CD8-positive, alpha-beta memory T cell (primary cell): ENCODE measurements at regions not wholly inside any gene's neighbourhood (a gene's known extent, or its start where the extent isn't known, plus 50 kb on each side); places are given as distances from the start of the nearest gene placed in this dataset.

Source experiments
- CTCF ChIA-PET: fragments of 350-600 bp; sonication (Branson Sonifier 250); formaldehyde crosslinking; loops from one replicate; lab custom pipeline; 2021; ENCODE audit warnings: antibody characterized with exemption; lab: Charles Lee
- POLR2A ChIA-PET: fragments of 350-600 bp; sonication (Branson Sonifier 250); formaldehyde crosslinking; loops from one replicate; lab custom pipeline; 2021; ENCODE audit warnings: antibody characterized with exemption; lab: Charles Lee
- DNase-seq, 5 donors: peaks; one replicate each; pipeline versions ENCODE4 v3.0.0 to v3.0.0-alpha.2; 2020 to 2022; ENCODE audit warnings: mixed read lengths in 1 of 5
- H3K27ac ChIP-seq: one replicate; pipeline ENCODE4 v1.7.0; 2013; ENCODE audit warnings: low read depth, mild to moderate bottlenecking, low read length, moderate library complexity
- H3K27me3 ChIP-seq: 2 replicates; pipeline ENCODE4 v1.7.0; 2013; ENCODE audit warnings: low read length, mild to moderate bottlenecking; ENCODE audit not compliant: insufficient read depth, poor library complexity, severe bottlenecking
- H3K36me3 ChIP-seq: 2 replicates; pipeline ENCODE4 v1.7.0; 2013; ENCODE audit warnings: mild to moderate bottlenecking, low read length, moderate library complexity; ENCODE audit not compliant: insufficient read depth
- H3K4me1 ChIP-seq: 2 replicates; pipeline ENCODE4 v1.7.0; 2013; ENCODE audit warnings: mild to moderate bottlenecking, low read length, moderate library complexity; ENCODE audit not compliant: insufficient read depth
- H3K4me3 ChIP-seq: 2 replicates; pipeline ENCODE4 v1.7.0; 2013; ENCODE audit warnings: mild to moderate bottlenecking, low read length
- H3K9me3 ChIP-seq: 2 replicates; pipeline ENCODE4 v1.7.0; 2013; ENCODE audit warnings: mild to moderate bottlenecking, low read length
- H3K27ac Mint-ChIP-seq, 8 donors: one replicate each; pipeline ENCODE4 v1.8.0; 2020 to 2021; ENCODE audit warnings: mixed read lengths in 8 of 8, mild to moderate bottlenecking in 6 of 8, inconsistent platforms in 3 of 8, moderate library complexity in 3 of 8
- H3K27me3 Mint-ChIP-seq, 2 donors: one replicate each; pipeline ENCODE4 v1.8.0; 2020 to 2021; ENCODE audit warnings: mixed read lengths in 2 of 2, mild to moderate bottlenecking in 1 of 2, moderate library complexity in 1 of 2
- H3K36me3 Mint-ChIP-seq, 3 donors: one replicate each; pipeline ENCODE4 v1.8.0; 2020 to 2021; ENCODE audit warnings: mixed read lengths in 3 of 3, inconsistent platforms in 1 of 3, mild to moderate bottlenecking in 1 of 3
- H3K4me1 Mint-ChIP-seq, 3 donors: one replicate each; pipeline ENCODE4 v1.8.0; 2020 to 2021; ENCODE audit warnings: mixed read lengths in 3 of 3, inconsistent platforms in 1 of 3, mild to moderate bottlenecking in 1 of 3
- H3K4me3 Mint-ChIP-seq, 7 donors: one replicate each; pipeline ENCODE4 v1.8.0; 2020 to 2021; ENCODE audit warnings: mixed read lengths in 7 of 7, mild to moderate bottlenecking in 6 of 7, moderate library complexity in 4 of 7, inconsistent platforms in 2 of 7
- H3K9me3 Mint-ChIP-seq, 5 donors: one replicate each; pipeline ENCODE4 v1.8.0; 2020 to 2022; ENCODE audit warnings: mixed read lengths in 5 of 5, mild to moderate bottlenecking in 3 of 5, moderate library complexity in 2 of 5, inconsistent platforms in 1 of 5

DNA sequence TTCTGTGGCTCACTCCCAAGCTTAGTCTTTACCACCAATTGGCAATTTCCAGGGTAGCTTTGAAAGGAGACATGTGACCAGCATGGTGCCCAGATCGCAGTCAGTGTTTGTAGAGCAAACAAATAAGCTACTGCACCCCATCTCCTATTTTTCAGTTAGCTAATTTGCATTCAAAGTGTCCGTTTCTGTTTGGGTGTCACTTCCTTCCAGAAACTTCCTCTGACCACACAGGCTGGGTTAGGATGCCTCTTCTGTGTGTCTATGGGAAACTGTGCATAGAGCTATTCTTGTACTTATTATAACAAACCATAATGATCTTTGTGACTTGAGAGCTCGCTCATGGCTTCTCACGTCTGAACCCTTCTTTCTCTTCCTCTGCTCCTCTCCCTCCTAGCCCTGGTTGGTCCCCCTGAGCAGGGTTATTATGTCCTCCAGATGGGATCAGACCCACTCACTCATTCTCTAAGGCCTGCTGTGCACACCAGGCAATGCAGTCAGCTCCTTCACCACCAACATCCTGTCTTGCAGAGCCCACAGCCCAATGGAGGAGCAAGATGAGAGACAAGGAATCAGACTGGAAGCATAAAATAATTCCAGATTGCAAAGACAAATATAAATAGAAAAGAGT, 101.2 kb upstream of the ALK start:
- Histone ChIP-seq H3K4me1 (no peaks in the 10 kb centered on the region), H3K27ac (no peak overlapping the region), H3K9me3 (no peaks in the 10 kb centered on the region), H3K4me3 (no peak overlapping the region), H3K36me3 (no peaks in the 10 kb centered on the region), H3K27me3 (no peaks in the 10 kb centered on the region)
- Mint-ChIP-seq H3K36me3 (no peaks in the 10 kb centered on the region), H3K4me3 (no peak overlapping the region), H3K4me1 (no peaks in the 10 kb centered on the region), H3K27ac (no peak overlapping the region), H3K27me3 (peaks cover 12 to 13% of the 10 kb centered on the region in 2 donors), H3K9me3 (no peaks in the 10 kb centered on the region)
- ChIA-PET CTCF (no interaction called here), POLR2A (no interaction called here)
- DNase-seq: no peak

DNA sequence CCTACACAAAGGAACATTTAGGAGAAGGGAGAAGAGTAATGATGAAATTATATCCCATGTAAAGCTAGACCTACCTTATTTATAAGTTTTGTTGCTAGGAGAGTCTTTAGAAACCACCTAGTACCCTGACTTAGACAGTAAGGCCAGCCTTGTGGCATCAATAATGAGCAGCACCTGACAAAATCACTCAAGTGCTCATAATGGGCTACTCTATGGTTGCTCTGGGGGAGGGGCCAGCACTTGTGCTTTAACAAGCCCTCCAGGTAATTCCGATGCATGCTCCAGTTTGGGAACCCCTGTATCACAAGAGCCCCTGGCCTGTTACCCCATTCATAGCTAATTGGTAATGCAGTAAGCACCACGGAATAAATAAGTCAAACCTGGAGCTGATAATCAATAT, 102.9 kb upstream of the ALK start:
- Histone ChIP-seq H3K4me1 (no peaks in the 10 kb centered on the region), H3K36me3 (no peaks in the 10 kb centered on the region), H3K27me3 (no peaks in the 10 kb centered on the region), H3K4me3 (no peak overlapping the region), H3K27ac (no peak overlapping the region), H3K9me3 (no peaks in the 10 kb centered on the region)
- H3K27me3 Mint-ChIP-seq: peaks cover 11 to 22% of the 10 kb centered on the region in 2 donors
- no peaks in the 10 kb centered on the region for H3K4me1 Mint-ChIP-seq
- H3K4me3 Mint-ChIP-seq: no peak overlapping the region
- no peaks in the 10 kb centered on the region for H3K9me3 Mint-ChIP-seq
- no peak for DNase-seq
- H3K36me3 Mint-ChIP-seq: no peaks in the 10 kb centered on the region
- ChIA-PET POLR2A (no interaction called here), CTCF (interaction anchor here (1.0 kb wide), 1 partner anchor 101 kb away, joined by 3 read pairs; no protein-coding TSS in a partner anchor)
- H3K27ac Mint-ChIP-seq: no peak overlapping the region

DNA sequence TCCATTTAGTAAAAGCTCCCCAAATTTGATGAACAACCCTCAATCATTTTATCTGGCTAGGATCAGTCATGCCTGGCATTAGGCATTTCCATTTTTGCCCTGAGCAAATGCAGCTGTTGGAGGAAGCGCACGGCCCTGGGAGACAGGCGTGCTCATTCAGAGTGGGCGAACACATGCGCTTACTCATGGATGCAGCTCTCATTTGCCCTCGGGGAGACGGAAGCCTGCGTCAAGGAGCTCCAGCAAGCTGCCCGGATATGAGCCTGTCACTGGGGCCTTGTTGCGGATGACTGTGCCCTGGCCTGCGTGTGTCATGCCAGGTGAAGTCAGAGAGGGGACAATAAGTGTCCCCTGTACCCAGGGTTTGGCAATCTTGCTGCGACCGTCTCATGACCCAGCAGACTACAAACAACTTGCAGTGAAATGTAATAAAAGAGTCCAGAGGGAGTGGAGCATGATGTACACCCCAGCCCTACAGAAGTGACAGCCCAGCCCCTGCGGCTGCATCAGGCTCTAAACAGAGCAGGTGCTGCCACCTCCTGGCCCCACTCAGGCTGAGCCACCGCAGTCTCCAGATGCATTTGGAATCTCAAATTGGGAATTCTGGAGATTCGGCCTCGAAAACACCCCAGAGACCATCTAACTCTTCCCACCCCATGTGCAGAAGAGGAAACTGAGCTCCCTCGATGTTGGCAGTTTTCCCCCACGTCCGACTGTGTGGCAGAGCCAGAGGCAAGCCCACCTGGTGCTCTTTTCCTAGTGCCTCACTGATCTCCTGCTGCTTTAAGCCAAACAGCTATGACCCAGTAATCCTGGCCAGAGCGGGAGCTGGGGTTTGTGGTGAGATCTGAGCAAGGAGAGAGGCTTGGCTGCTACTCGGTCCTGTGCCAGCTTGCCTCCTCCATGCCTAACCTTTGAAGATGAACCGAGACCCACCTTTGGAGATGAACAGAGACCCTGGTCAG, 105.0 kb upstream of the ALK start:
- Histone ChIP-seq H3K27me3 (no peaks in the 10 kb centered on the region), H3K4me1 (no peaks in the 10 kb centered on the region), H3K36me3 (no peaks in the 10 kb centered on the region), H3K9me3 (no peaks in the 10 kb centered on the region), H3K4me3 (no peak overlapping the region), H3K27ac (no peak overlapping the region)
- H3K4me3 Mint-ChIP-seq: no peak overlapping the region
- DNase-seq: no peak
- H3K27ac Mint-ChIP-seq: peak overlapping the region in 1 of 8 donors; percentile 39
- H3K36me3 Mint-ChIP-seq: no peaks in the 10 kb centered on the region
- CTCF ChIA-PET: interaction anchor here (1.1 kb wide), 1 partner anchor 23 kb away, joined by 3 read pairs; no protein-coding TSS in a partner anchor
- POLR2A ChIA-PET: no interaction called here
- no peaks in the 10 kb centered on the region for H3K9me3 Mint-ChIP-seq
- H3K4me1 Mint-ChIP-seq: no peaks in the 10 kb centered on the region
- peaks cover 9 to 28% of the 10 kb centered on the region in 2 donors for H3K27me3 Mint-ChIP-seq

DNA sequence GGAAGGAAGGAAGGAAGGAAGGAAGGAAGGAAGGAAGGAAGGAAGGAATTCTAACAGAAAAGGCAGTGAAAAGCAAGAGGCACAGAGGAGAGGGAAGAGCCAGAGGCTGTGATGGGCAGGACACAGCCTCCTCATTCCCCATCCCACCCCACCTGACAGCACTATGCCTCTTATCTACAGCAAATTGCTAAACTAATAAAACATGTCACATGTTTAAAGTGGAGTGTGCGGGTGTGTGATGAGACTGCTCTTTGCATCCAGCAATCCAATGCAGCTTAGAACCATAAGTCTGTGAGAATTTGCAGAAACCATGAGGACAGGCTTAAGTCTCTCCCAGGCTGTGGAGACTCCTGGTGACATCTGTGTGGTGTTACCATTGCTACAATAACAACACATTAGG, 108.4 kb upstream of the ALK start:
- POLR2A ChIA-PET: no interaction called here
- Mint-ChIP-seq H3K4me1 (no peaks in the 10 kb centered on the region), H3K4me3 (no peak overlapping the region), H3K27me3 (peaks cover 13 to 37% of the 10 kb centered on the region in 2 donors), H3K9me3 (no peaks in the 10 kb centered on the region), H3K27ac (no peak overlapping the region), H3K36me3 (no peaks in the 10 kb centered on the region)
- H3K4me1 ChIP-seq: no peaks in the 10 kb centered on the region
- no peaks in the 10 kb centered on the region for H3K27me3 ChIP-seq
- no peak overlapping the region for H3K4me3 ChIP-seq
- DNase-seq: no peak
- no peaks in the 10 kb centered on the region for H3K36me3 ChIP-seq
- H3K27ac ChIP-seq: no peak overlapping the region
- no peaks in the 10 kb centered on the region for H3K9me3 ChIP-seq
- CTCF ChIA-PET: no interaction called here

DNA sequence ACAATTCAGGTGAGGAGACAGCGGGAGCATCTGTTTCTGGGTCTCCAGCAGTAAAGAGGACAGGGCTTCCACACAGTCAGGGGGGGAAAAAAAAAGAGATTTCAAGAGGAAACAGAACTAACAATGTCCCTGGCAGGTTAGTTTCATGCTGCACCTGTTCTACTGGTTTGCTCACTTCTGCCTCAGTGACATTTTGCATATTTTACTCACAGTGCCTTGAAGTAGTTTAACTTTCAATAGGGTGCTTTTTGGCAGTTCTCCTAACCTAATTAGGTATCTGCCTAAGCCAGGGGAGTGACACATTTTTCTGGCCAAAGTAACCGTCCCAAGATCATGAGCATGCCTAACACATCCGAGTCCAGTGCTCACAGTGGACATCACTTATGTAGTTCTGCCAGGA, 109.0 kb upstream of the ALK start:
- no peaks in the 10 kb centered on the region for H3K36me3 Mint-ChIP-seq
- H3K9me3 Mint-ChIP-seq: no peaks in the 10 kb centered on the region
- no peaks in the 10 kb centered on the region for H3K4me1 ChIP-seq
- H3K4me1 Mint-ChIP-seq: no peaks in the 10 kb centered on the region
- ChIA-PET CTCF (no interaction called here), POLR2A (no interaction called here)
- H3K27me3 Mint-ChIP-seq: peaks cover 15 to 37% of the 10 kb centered on the region in 2 donors
- DNase-seq: no peak
- no peaks in the 10 kb centered on the region for H3K36me3 ChIP-seq
- H3K4me3 Mint-ChIP-seq: no peak overlapping the region
- H3K4me3 ChIP-seq: no peak overlapping the region
- H3K27ac ChIP-seq: no peak overlapping the region
- no peak overlapping the region for H3K27ac Mint-ChIP-seq
- H3K27me3 ChIP-seq: no peaks in the 10 kb centered on the region
- H3K9me3 ChIP-seq: no peaks in the 10 kb centered on the region

DNA sequence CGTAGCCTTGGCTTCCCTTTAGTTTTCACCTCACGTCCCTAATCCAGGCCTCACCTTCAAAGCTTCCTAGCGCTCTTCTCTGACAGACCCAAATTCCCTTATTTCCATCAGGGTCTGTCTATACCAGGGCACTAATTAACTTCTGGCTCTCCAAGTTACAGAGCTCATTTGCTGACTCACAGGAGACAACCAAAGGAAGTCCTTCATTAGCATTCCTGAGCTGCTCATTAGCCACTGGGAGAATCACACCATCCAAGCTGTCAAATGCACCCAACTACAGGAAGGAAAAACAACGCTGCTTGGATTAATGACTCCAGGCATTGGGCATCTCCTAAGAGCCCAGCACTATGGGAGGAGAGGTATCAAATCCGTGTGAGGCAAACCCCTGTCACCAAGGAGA, 109.8 kb upstream of the ALK start:
- Mint-ChIP-seq H3K9me3 (no peaks in the 10 kb centered on the region), H3K4me1 (no peaks in the 10 kb centered on the region), H3K4me3 (no peak overlapping the region), H3K27ac (no peak overlapping the region), H3K27me3 (peaks cover 16 to 33% of the 10 kb centered on the region in 2 donors), H3K36me3 (no peaks in the 10 kb centered on the region)
- no peaks in the 10 kb centered on the region for H3K9me3 ChIP-seq
- DNase-seq: no peak
- ChIA-PET POLR2A (no interaction called here), CTCF (no interaction called here)
- no peaks in the 10 kb centered on the region for H3K36me3 ChIP-seq
- no peaks in the 10 kb centered on the region for H3K4me1 ChIP-seq
- H3K27ac ChIP-seq: no peak overlapping the region
- no peak overlapping the region for H3K4me3 ChIP-seq
- H3K27me3 ChIP-seq: no peaks in the 10 kb centered on the region

DNA sequence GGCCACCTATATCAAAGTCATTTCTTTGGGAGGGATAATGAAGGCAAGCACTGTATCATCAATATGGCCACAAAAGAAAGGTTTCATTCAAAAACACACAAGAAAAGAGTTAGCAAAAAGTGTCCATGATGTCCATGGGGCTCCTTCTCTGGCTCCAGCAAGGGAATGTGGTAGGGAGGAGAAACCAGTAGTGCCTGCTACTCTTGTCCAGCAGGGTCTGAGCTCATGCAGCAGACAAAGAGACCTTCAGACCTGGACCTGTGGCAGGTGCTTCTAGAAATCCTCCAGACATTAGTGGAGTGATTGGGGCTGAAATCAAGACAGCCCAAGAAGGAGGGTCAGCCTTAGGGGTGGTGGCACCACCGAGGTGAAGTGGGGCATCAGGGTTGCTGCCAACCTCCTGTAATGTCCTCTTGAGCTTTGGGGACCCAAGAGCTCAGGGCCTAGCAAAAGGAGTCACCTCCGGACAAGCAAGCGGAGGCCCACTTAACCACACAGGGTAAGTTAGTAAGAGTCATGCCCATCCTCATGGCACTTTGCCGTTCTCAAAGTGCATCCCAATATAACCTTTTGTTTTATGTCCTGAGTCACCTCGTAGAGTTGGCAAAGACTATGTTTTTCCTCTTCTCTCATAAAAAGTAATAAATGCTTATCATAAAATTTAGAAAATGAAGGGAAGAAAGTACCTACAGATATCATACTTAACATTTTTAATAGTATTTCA, 112.6 kb upstream of the YPEL5 start:
- Histone ChIP-seq H3K27ac (no peak overlapping the region), H3K4me1 (no peaks in the 10 kb centered on the region), H3K36me3 (no peaks in the 10 kb centered on the region), H3K4me3 (no peak overlapping the region), H3K9me3 (no peaks in the 10 kb centered on the region), H3K27me3 (no peaks in the 10 kb centered on the region)
- POLR2A ChIA-PET: no interaction called here
- no peaks in the 10 kb centered on the region for H3K4me1 Mint-ChIP-seq
- no peak for DNase-seq
- CTCF ChIA-PET: interaction anchor here (1.0 kb wide), 1 partner anchor 9 kb away, joined by 3 read pairs; no protein-coding TSS in a partner anchor
- no peaks in the 10 kb centered on the region for H3K36me3 Mint-ChIP-seq
- peaks cover 10 to 28% of the 10 kb centered on the region in 2 donors for H3K27me3 Mint-ChIP-seq
- no peak overlapping the region for H3K4me3 Mint-ChIP-seq
- no peaks in the 10 kb centered on the region for H3K9me3 Mint-ChIP-seq
- no peak overlapping the region for H3K27ac Mint-ChIP-seq

DNA sequence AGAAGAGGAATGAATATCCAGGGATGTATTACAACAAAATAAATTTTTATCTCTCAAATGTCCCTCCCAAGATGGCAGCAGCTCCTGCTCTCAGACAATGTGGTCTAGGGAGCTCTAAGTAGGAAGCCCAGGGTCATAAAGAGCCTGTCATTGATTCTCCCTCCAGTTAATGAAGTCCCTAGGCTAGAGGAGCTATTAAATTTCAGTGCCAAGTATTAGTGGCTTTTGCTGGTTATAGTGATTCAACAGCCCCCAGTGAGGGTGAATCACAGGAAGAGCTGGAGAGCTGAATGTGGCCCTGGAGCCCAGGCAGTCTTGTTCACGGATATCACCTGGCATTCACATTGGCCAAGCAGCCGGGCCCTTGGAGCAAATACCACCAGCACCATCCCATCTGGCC, 109.8 kb upstream of the YPEL5 start:
- no peaks in the 10 kb centered on the region for H3K36me3 ChIP-seq
- Mint-ChIP-seq H3K36me3 (no peaks in the 10 kb centered on the region), H3K9me3 (no peaks in the 10 kb centered on the region), H3K27ac (no peak overlapping the region), H3K27me3 (peaks cover 10 to 17% of the 10 kb centered on the region in 2 donors), H3K4me1 (no peaks in the 10 kb centered on the region), H3K4me3 (no peak overlapping the region)
- no peak overlapping the region for H3K27ac ChIP-seq
- H3K4me1 ChIP-seq: no peaks in the 10 kb centered on the region
- POLR2A ChIA-PET: no interaction called here
- H3K27me3 ChIP-seq: no peaks in the 10 kb centered on the region
- no peaks in the 10 kb centered on the region for H3K9me3 ChIP-seq
- CTCF ChIA-PET: no interaction called here
- DNase-seq: no peak
- no peak overlapping the region for H3K4me3 ChIP-seq
